HEK293 (cell line): ENCODE measurements at regions not wholly inside any gene's neighbourhood (a gene's known extent, or its start where the extent isn't known, plus 50 kb on each side); places are given as distances from the start of the nearest gene placed in this dataset.

Source experiments
- CTCF ChIA-PET: fragments of 350-600 bp; formaldehyde crosslinking; extraction: SDS; loops from one replicate; lab custom pipeline; 2021; ENCODE audit warnings: antibody characterized with exemption; lab: Yijun Ruan, JAX
- POLR2A ChIA-PET: fragments of 300-600 bp; formaldehyde crosslinking; extraction: SDS; loops from one replicate; lab custom pipeline; 2020; ENCODE audit warnings: antibody characterized with exemption, inconsistent platforms; lab: Yijun Ruan, JAX
- H3K27ac ChIP-seq: fragments of 200-500 bp; sonication (Bioruptor generic); 2 replicates; pipeline ENCODE4 v1.5.1; 2014; ENCODE audit warnings: low read depth, low read length, control low read depth, inconsistent platforms; ENCODE audit errors: extremely low read depth
- H3K36me3 ChIP-seq, 2 experiments: fragments of 200-500 bp in 1 of 2; sonication (Bioruptor generic) in 1 of 2; 1 replicate in 1 of 2; 2 replicates in 1 of 2; pipeline ENCODE4 v1.5.1; 2014 to 2017; ENCODE audit warnings: inconsistent platforms in 2 of 2, low read length in 2 of 2; ENCODE audit not compliant: control insufficient read depth in 2 of 2, insufficient read depth in 1 of 2
- H3K4me1 ChIP-seq: fragments of 200-500 bp; sonication (Bioruptor generic); 2 replicates; pipeline ENCODE4 v1.5.1; 2014; ENCODE audit warnings: mild to moderate bottlenecking, low read length, inconsistent platforms; ENCODE audit not compliant: control insufficient read depth, insufficient read depth
- H3K4me3 ChIP-seq: 2 replicates; pipeline ENCODE4 v1.5.1; 2011; ENCODE audit warnings: low read depth, mild to moderate bottlenecking, control low read depth, low read length, moderate library complexity
- H3K9me3 ChIP-seq: fragments of 200-500 bp; sonication (Bioruptor generic); 2 replicates; pipeline ENCODE4 v1.5.1; 2014; ENCODE audit warnings: low read depth, low read length, inconsistent platforms; ENCODE audit not compliant: control insufficient read depth, insufficient read depth
- GLI4 ChIP-seq: fragments of 450-650 bp; formaldehyde crosslinking; IDR thresholded peaks from 2 replicates; pipeline ENCODE4 v1.5.1; 2016; ENCODE audit warnings: missing biosample characterization, missing genetic modification characterization
- PRDM2 ChIP-seq: fragments of 450-650 bp; formaldehyde crosslinking; IDR thresholded peaks from 2 replicates; pipeline ENCODE4 v1.5.1; 2016; ENCODE audit warnings: missing biosample characterization, missing genetic modification characterization, borderline replicate concordance
- ZFP3 ChIP-seq: fragments of 450-650 bp; formaldehyde crosslinking; IDR thresholded peaks from 2 replicates; pipeline ENCODE4 v1.5.1; 2016; ENCODE audit warnings: low read depth, missing biosample characterization, missing genetic modification characterization
- ZNF18 ChIP-seq: fragments of 450-650 bp; formaldehyde crosslinking; IDR thresholded peaks from 2 replicates; pipeline ENCODE4 v1.5.1; 2016; ENCODE audit warnings: missing biosample characterization, missing genetic modification characterization
- ZNF266 ChIP-seq: fragments of 450-650 bp; formaldehyde crosslinking; IDR thresholded peaks from 2 replicates; pipeline ENCODE4 v1.5.1; 2016; ENCODE audit warnings: missing biosample characterization, missing genetic modification characterization, low read depth
- ZNF555 ChIP-seq: fragments of 450-650 bp; formaldehyde crosslinking; conservative IDR thresholded peaks from 2 replicates; pipeline ENCODE4 v1.5.1; 2017; ENCODE audit warnings: missing biosample characterization, mild to moderate bottlenecking, missing genetic modification characterization, inconsistent platforms
- ZNF558 ChIP-seq: fragments of 450-650 bp; formaldehyde crosslinking; IDR thresholded peaks from 2 replicates; pipeline ENCODE4 v1.5.1; 2016; ENCODE audit warnings: missing biosample characterization, missing genetic modification characterization
- TF ChIP-seq, protein P1 (sequence below): fragments of 450-650 bp; formaldehyde crosslinking; IDR thresholded peaks from 2 replicates; pipeline ENCODE4 v1.5.1; 2016; ENCODE audit warnings: missing biosample characterization, missing genetic modification characterization
- TF ChIP-seq, protein P2 (sequence below): fragments of 450-650 bp; formaldehyde crosslinking; IDR thresholded peaks from 2 replicates; pipeline ENCODE4 v1.5.0; 2017; ENCODE audit warnings: missing biosample characterization, missing genetic modification characterization, borderline replicate concordance

DNA sequence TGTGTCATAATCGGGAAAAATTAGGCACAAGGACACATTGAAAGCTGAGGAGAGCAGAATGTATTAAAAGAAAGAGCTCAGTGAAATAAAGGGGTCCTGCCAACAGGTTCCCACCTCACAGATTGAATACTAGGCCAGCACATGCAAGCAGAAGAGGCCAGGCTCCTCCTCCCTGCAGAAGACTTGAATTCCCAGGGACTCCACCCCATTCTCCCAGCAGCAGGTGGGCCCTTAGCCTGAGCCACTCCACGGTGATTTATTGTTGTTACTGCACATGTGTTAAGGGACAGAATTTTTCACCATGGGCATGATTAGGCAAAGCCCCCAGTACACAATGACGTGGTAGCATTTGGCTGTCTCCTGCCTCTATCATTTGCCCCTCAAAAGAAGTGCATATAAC is 1844.7 kb downstream of the NCAM2 start:
- H3K9me3 ChIP-seq = no peaks in the 10 kb centered on the region; the same call in 1 of the 2 replicates
- ChIA-PET POLR2A (no interaction called here), CTCF (no interaction called here)
- H3K36me3 ChIP-seq = no peaks in the 10 kb centered on the region
- no peaks in the 10 kb centered on the region for H3K4me1 ChIP-seq
- H3K27ac ChIP-seq = no peak overlapping the region
- no peak overlapping the region for H3K4me3 ChIP-seq
- no peak for TF ChIP-seq ZNF555 (tag by site-specific recombination)
- TF ChIP-seq ZNF558 (tag by site-specific recombination) = no peak
- TF ChIP-seq ZNF18 (tag by site-specific recombination) = no peak
- no peak for TF ChIP-seq ZNF266 (tag by site-specific recombination)
- no peak for TF ChIP-seq GLI4
- TF ChIP-seq, protein P1, sequence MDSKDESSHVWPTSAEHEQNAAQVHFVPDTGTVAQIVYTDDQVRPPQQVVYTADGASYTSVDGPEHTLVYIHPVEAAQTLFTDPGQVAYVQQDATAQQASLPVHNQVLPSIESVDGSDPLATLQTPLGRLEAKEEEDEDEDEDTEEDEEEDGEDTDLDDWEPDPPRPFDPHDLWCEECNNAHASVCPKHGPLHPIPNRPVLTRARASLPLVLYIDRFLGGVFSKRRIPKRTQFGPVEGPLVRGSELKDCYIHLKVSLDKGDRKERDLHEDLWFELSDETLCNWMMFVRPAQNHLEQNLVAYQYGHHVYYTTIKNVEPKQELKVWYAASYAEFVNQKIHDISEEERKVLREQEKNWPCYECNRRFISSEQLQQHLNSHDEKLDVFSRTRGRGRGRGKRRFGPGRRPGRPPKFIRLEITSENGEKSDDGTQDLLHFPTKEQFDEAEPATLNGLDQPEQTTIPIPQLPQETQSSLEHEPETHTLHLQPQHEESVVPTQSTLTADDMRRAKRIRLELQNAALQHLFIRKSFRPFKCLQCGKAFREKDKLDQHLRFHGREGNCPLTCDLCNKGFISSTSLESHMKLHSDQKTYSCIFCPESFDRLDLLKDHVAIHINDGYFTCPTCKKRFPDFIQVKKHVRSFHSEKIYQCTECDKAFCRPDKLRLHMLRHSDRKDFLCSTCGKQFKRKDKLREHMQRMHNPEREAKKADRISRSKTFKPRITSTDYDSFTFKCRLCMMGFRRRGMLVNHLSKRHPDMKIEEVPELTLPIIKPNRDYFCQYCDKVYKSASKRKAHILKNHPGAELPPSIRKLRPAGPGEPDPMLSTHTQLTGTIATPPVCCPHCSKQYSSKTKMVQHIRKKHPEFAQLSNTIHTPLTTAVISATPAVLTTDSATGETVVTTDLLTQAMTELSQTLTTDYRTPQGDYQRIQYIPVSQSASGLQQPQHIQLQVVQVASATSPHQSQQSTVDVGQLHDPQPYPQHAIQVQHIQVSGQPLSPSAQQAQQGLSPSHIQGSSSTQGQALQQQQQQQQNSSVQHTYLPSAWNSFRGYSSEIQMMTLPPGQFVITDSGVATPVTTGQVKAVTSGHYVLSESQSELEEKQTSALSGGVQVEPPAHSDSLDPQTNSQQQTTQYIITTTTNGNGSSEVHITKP (tag by site-specific recombination) = no peak
- TF ChIP-seq ZFP3 (tag by site-specific recombination) = no peak
- no peak for TF ChIP-seq PRDM2 (tag by site-specific recombination)

- CTCF ChIA-PET = no interaction called here
- Histone ChIP-seq H3K27ac (no peak overlapping the region), H3K4me3 (no peak overlapping the region), H3K9me3 (no peaks in the 10 kb centered on the region), H3K4me1 (no peaks in the 10 kb centered on the region), H3K36me3 (no peaks in the 10 kb centered on the region)
- TF ChIP-seq, protein P2, sequence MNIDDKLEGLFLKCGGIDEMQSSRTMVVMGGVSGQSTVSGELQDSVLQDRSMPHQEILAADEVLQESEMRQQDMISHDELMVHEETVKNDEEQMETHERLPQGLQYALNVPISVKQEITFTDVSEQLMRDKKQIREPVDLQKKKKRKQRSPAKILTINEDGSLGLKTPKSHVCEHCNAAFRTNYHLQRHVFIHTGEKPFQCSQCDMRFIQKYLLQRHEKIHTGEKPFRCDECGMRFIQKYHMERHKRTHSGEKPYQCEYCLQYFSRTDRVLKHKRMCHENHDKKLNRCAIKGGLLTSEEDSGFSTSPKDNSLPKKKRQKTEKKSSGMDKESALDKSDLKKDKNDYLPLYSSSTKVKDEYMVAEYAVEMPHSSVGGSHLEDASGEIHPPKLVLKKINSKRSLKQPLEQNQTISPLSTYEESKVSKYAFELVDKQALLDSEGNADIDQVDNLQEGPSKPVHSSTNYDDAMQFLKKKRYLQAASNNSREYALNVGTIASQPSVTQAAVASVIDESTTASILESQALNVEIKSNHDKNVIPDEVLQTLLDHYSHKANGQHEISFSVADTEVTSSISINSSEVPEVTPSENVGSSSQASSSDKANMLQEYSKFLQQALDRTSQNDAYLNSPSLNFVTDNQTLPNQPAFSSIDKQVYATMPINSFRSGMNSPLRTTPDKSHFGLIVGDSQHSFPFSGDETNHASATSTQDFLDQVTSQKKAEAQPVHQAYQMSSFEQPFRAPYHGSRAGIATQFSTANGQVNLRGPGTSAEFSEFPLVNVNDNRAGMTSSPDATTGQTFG (tag by site-specific recombination) = no peak
- TF ChIP-seq, all 188 proteins: peak for 0
- POLR2A ChIA-PET = no interaction called here
Observed at GRCh38 chr21:22855581-22855980, 1857.4 kb downstream of the NCAM2 start.
